ENCODE measurements at regions not wholly inside any gene's neighbourhood (a gene's known extent, or its start where the extent isn't known, plus 50 kb on each side); places are given as distances from the start of the nearest gene placed in this dataset.

GRCh38 chr14:51562816-51563215 lies 88.9 kb upstream of the FRMD6 start:
- Histone ChIP-seq H3K27me3 (no peaks in the 10 kb centered on the region), H3K27ac (no peak overlapping the region), H3K9me3 (no peaks in the 10 kb centered on the region), H3K4me3 (no peak overlapping the region), H3K4me1 (no peaks in the 10 kb centered on the region), H3K36me3 (no peaks in the 10 kb centered on the region)
- TF ChIP-seq CTCF (IDR thresholded peaks at IDR 0.05): no peak
- no peak for TF ChIP-seq EP300 (IDR thresholded peaks at IDR 0.05)
- no peak for TF ChIP-seq POLR2AphosphoS5 (IDR thresholded peaks at IDR 0.05)
- no peak for TF ChIP-seq POLR2A (IDR thresholded peaks at IDR 0.05)
- 87 to 95% (median 92%) methylated on average over 5 of the region's 5 CpGs for WGBS, 5 donors
- DNase-seq: no peak
- intact Hi-C loops (cut with DNase I; ENCODE audit: low total_unique reads): no loop called here

- no peaks in the 10 kb centered on the region for H3K9me3 ChIP-seq
- no peaks in the 10 kb centered on the region for H3K4me1 ChIP-seq
- no peaks in the 10 kb centered on the region for H3K27me3 ChIP-seq
- no peaks in the 10 kb centered on the region for H3K36me3 ChIP-seq
- no peak for TF ChIP-seq POLR2AphosphoS5 (IDR thresholded peaks at IDR 0.05)
- TF ChIP-seq EP300 (IDR thresholded peaks at IDR 0.05): no peak
- TF ChIP-seq POLR2A (IDR thresholded peaks at IDR 0.05): no peak
- no peak for TF ChIP-seq CTCF (IDR thresholded peaks at IDR 0.05)
- WGBS, 5 donors: 79 to 94% (median 89%) methylated on average over 3 of the region's 3 CpGs
- H3K27ac ChIP-seq: no peak overlapping the region
- intact Hi-C loops (cut with DNase I; ENCODE audit: low total_unique reads): no loop called here
- H3K4me3 ChIP-seq: no peak overlapping the region
- no peak for DNase-seq
These were observed 88.2 kb upstream of the FRMD6 start for GRCh38 chr14:51563560-51563959.

GRCh38 chr14:51564460-51564859 lies 87.2 kb upstream of the FRMD6 start:
- no peaks in the 10 kb centered on the region for H3K9me3 ChIP-seq
- 62 to 74% (median 65%) methylated on average over 5 of the region's 5 CpGs for WGBS, 5 donors
- no peak overlapping the region for H3K4me3 ChIP-seq
- H3K27ac ChIP-seq: no peak overlapping the region
- H3K4me1 ChIP-seq: no peaks in the 10 kb centered on the region
- TF ChIP-seq POLR2A (IDR thresholded peaks at IDR 0.05): no peak
- no peak for TF ChIP-seq EP300 (IDR thresholded peaks at IDR 0.05)
- no peak for TF ChIP-seq POLR2AphosphoS5 (IDR thresholded peaks at IDR 0.05)
- no peak for TF ChIP-seq CTCF (IDR thresholded peaks at IDR 0.05)
- DNase-seq: no peak
- H3K27me3 ChIP-seq: no peaks in the 10 kb centered on the region
- H3K36me3 ChIP-seq: no peaks in the 10 kb centered on the region
- intact Hi-C loops (cut with DNase I; ENCODE audit: low total_unique reads): no loop called here

GRCh38 chr14:51564986-51565604 lies 86.6 kb upstream of the FRMD6 start:
- H3K27ac ChIP-seq: no peak overlapping the region
- no peaks in the 10 kb centered on the region for H3K27me3 ChIP-seq
- 57 to 71% (median 64%) methylated on average over 5 to 6 of the region's 6 CpGs for WGBS, 5 donors
- TF ChIP-seq POLR2A (IDR thresholded peaks at IDR 0.05) (no peak), EP300 (IDR thresholded peaks at IDR 0.05) (no peak), POLR2AphosphoS5 (IDR thresholded peaks at IDR 0.05) (no peak), CTCF (IDR thresholded peaks at IDR 0.05) (no peak)
- peak in 1 of 2 donors; percentile 22 for DNase-seq
- H3K4me3 ChIP-seq: no peak overlapping the region
- intact Hi-C loops (cut with DNase I; ENCODE audit: low total_unique reads): no loop called here
- no peaks in the 10 kb centered on the region for H3K36me3 ChIP-seq
- no peaks in the 10 kb centered on the region for H3K9me3 ChIP-seq
- H3K4me1 ChIP-seq: no peaks in the 10 kb centered on the region
